ENCODE measurements at regions not wholly inside any gene's neighbourhood (a gene's known extent, or its start where the extent isn't known, plus 50 kb on each side); places are given as distances from the start of the nearest gene placed in this dataset.

DNA sequence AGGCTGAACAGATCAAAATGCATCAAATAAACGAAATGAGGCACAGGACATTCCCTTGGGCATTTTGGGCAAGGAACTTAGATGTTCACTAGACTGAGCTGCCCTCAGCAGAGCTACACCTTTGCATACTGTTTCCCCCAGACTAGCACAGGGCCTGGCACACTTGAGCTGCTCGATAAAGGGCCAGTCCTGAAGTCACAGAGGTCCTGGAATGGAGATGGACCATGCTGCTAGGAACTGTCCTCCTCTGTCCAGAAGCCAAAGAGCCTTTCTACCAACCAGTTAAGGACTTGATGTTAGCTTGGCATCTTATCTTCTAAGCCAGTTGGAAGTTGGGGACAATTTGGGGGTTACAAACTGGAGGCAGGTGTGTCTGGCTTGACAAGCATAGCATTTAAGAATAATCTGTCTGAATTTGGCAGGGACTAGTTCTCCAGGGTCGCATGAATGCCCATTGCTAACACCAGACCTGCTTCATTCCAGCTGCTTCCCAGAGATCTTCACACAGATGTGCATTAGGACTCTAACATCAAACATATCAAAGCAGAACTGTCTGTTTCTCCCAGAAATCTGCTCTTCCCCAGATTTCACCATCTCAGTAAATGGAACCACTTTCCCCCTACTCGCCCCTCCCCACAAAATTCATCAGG, 152.2 kb upstream of the PDE1C start:
- in situ Hi-C loops (cut with MboI), result no loop called here
- Histone ChIP-seq H4K20me1 (ENCODE audit: control insufficient read depth, insufficient read depth) (no peaks in the 10 kb centered on the region), H3K27me3 (replicated peaks in 1 of 2; ENCODE audit: control insufficient read depth in 2 of 2, insufficient read depth in 2 of 2, low read length in 1 of 2) (no peaks in the 10 kb centered on the region), H3K36me3 (ENCODE audit: control insufficient read depth in 2 of 2, insufficient read depth in 2 of 2, low read length in 1 of 2) (no peaks in the 10 kb centered on the region), H3K79me2 (ENCODE audit: control insufficient read depth, insufficient read depth, low read length) (no peaks in the 10 kb centered on the region), H2AFZ (ENCODE audit: control insufficient read depth, low read depth, low read length) (no peak overlapping the region), H3K4me3 (no peak overlapping the region), H3K9me3 (replicated peaks; ENCODE audit: control insufficient read depth, insufficient read depth, low read length) (no peaks in the 10 kb centered on the region), H3K9ac (ENCODE audit: control insufficient read depth, insufficient read depth, low read length) (no peak overlapping the region), H3K4me2 (ENCODE audit: control insufficient read depth, insufficient read depth) (no peak overlapping the region), H3K27ac (ENCODE audit: control insufficient read depth, insufficient read depth) (no peak overlapping the region), H3K4me1 (ENCODE audit: control insufficient read depth, insufficient read depth, low read length) (no peaks in the 10 kb centered on the region)
- intact Hi-C loops (cut with micrococcal nuclease; ENCODE audit: unreplicated experiment), result no loop called here
- 2% methylated on average over 4 of the region's 4 CpGs for WGBS (ENCODE audit: insufficient coverage, insufficient replicate concordance, low lambda C conversion rate, missing lambda C conversion rate)
- ATAC-seq, result no peak
- ChIA-PET CTCF (interaction anchor here (0.5 to 3.7 kb wide), 5 partner anchors 12 to 1649 kb away, joined by 3 to 43 read pairs (median 4); no protein-coding TSS in a partner anchor), SMC1A (ENCODE audit: uncharacterized antibody, unreplicated experiment) (interaction anchor here (1.2 to 1.3 kb wide), 2 partner anchors 17 to 36 kb away, joined by 3 read pairs; no protein-coding TSS in a partner anchor), RAD21 (ENCODE audit: unreplicated experiment) (interaction anchor here (1.2 to 1.5 kb wide), 2 partner anchors 12 to 125 kb away, joined by 3 to 4 read pairs; no protein-coding TSS in a partner anchor), POLR2A (no interaction called here)
- no peak for DNase-seq (ENCODE audit: low read depth, low spot score)
- no TSS peak for BruUV-seq (replicated peaks)
- TF ChIP-seq TCF7 (IDR thresholded peaks at IDR 0.05; ENCODE audit: borderline replicate concordance), result no peak
- TF ChIP-seq, protein P1, sequence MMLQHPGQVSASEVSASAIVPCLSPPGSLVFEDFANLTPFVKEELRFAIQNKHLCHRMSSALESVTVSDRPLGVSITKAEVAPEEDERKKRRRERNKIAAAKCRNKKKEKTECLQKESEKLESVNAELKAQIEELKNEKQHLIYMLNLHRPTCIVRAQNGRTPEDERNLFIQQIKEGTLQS (IDR thresholded peaks at IDR 0.05; ENCODE audit: borderline replicate concordance, extremely low read depth, low read depth, low read length), result no peak
- TF ChIP-seq BRCA1 (IDR thresholded peaks at IDR 0.05; ENCODE audit: low read depth, low read length), result no peak
- TF ChIP-seq, protein P2, sequence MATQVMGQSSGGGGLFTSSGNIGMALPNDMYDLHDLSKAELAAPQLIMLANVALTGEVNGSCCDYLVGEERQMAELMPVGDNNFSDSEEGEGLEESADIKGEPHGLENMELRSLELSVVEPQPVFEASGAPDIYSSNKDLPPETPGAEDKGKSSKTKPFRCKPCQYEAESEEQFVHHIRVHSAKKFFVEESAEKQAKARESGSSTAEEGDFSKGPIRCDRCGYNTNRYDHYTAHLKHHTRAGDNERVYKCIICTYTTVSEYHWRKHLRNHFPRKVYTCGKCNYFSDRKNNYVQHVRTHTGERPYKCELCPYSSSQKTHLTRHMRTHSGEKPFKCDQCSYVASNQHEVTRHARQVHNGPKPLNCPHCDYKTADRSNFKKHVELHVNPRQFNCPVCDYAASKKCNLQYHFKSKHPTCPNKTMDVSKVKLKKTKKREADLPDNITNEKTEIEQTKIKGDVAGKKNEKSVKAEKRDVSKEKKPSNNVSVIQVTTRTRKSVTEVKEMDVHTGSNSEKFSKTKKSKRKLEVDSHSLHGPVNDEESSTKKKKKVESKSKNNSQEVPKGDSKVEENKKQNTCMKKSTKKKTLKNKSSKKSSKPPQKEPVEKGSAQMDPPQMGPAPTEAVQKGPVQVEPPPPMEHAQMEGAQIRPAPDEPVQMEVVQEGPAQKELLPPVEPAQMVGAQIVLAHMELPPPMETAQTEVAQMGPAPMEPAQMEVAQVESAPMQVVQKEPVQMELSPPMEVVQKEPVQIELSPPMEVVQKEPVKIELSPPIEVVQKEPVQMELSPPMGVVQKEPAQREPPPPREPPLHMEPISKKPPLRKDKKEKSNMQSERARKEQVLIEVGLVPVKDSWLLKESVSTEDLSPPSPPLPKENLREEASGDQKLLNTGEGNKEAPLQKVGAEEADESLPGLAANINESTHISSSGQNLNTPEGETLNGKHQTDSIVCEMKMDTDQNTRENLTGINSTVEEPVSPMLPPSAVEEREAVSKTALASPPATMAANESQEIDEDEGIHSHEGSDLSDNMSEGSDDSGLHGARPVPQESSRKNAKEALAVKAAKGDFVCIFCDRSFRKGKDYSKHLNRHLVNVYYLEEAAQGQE (IDR thresholded peaks at IDR 0.05; ENCODE audit: low read depth, low read length), result no peak
- TF ChIP-seq, protein P3, sequence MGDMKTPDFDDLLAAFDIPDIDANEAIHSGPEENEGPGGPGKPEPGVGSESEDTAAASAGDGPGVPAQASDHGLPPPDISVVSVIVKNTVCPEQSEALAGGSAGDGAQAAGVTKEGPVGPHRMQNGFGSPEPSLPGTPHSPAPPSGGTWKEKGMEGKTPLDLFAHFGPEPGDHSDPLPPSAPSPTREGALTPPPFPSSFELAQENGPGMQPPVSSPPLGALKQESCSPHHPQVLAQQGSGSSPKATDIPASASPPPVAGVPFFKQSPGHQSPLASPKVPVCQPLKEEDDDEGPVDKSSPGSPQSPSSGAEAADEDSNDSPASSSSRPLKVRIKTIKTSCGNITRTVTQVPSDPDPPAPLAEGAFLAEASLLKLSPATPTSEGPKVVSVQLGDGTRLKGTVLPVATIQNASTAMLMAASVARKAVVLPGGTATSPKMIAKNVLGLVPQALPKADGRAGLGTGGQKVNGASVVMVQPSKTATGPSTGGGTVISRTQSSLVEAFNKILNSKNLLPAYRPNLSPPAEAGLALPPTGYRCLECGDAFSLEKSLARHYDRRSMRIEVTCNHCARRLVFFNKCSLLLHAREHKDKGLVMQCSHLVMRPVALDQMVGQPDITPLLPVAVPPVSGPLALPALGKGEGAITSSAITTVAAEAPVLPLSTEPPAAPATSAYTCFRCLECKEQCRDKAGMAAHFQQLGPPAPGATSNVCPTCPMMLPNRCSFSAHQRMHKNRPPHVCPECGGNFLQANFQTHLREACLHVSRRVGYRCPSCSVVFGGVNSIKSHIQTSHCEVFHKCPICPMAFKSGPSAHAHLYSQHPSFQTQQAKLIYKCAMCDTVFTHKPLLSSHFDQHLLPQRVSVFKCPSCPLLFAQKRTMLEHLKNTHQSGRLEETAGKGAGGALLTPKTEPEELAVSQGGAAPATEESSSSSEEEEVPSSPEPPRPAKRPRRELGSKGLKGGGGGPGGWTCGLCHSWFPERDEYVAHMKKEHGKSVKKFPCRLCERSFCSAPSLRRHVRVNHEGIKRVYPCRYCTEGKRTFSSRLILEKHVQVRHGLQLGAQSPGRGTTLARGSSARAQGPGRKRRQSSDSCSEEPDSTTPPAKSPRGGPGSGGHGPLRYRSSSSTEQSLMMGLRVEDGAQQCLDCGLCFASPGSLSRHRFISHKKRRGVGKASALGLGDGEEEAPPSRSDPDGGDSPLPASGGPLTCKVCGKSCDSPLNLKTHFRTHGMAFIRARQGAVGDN (IDR thresholded peaks at IDR 0.05), result no peak
- TF ChIP-seq, protein P4, sequence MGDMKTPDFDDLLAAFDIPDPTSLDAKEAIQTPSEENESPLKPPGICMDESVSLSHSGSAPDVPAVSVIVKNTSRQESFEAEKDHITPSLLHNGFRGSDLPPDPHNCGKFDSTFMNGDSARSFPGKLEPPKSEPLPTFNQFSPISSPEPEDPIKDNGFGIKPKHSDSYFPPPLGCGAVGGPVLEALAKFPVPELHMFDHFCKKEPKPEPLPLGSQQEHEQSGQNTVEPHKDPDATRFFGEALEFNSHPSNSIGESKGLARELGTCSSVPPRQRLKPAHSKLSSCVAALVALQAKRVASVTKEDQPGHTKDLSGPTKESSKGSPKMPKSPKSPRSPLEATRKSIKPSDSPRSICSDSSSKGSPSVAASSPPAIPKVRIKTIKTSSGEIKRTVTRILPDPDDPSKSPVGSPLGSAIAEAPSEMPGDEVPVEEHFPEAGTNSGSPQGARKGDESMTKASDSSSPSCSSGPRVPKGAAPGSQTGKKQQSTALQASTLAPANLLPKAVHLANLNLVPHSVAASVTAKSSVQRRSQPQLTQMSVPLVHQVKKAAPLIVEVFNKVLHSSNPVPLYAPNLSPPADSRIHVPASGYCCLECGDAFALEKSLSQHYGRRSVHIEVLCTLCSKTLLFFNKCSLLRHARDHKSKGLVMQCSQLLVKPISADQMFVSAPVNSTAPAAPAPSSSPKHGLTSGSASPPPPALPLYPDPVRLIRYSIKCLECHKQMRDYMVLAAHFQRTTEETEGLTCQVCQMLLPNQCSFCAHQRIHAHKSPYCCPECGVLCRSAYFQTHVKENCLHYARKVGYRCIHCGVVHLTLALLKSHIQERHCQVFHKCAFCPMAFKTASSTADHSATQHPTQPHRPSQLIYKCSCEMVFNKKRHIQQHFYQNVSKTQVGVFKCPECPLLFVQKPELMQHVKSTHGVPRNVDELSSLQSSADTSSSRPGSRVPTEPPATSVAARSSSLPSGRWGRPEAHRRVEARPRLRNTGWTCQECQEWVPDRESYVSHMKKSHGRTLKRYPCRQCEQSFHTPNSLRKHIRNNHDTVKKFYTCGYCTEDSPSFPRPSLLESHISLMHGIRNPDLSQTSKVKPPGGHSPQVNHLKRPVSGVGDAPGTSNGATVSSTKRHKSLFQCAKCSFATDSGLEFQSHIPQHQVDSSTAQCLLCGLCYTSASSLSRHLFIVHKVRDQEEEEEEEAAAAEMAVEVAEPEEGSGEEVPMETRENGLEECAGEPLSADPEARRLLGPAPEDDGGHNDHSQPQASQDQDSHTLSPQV (IDR thresholded peaks at IDR 0.05), result no peak
- no peak for TF ChIP-seq HCFC1 (IDR thresholded peaks at IDR 0.05; ENCODE audit: low read length)
- TF ChIP-seq WRNIP1 (IDR thresholded peaks at IDR 0.05; ENCODE audit: borderline replicate concordance, low read depth, low read length), result no peak
- no peak for TF ChIP-seq CHD4 (IDR thresholded peaks at IDR 0.05)
- TF ChIP-seq SMARCA5 (IDR thresholded peaks at IDR 0.05), result no peak
- TF ChIP-seq KAT2A (conservative IDR thresholded peaks at IDR 0.05; ENCODE audit: control insufficient read depth, low read depth, low read length), result no peak
- no peak for TF ChIP-seq HDGF (IDR thresholded peaks at IDR 0.05)
- no peak for FAIRE-seq
